ENCODE measurements at regions not wholly inside any gene's neighbourhood (a gene's known extent, or its start where the extent isn't known, plus 50 kb on each side); places are given as distances from the start of the nearest gene placed in this dataset.
"Not testable (repeated sequence)": the region's sequence is repeated elsewhere in the genome, so short reads cannot be mapped to it uniquely, and the experiment has no call there.

GRCh38 chr6:144437105-144437504 lies 152.0 kb downstream of the UTRN start:
- Mint-ChIP-seq H3K4me1 (ENCODE audit: low read depth in 2 of 2) (peaks cover 15 to 20% of the 10 kb centered on the region in 2 donors), H3K36me3 (peaks cover 49% of the 10 kb centered on the region), H3K27me3 (no peaks in the 10 kb centered on the region), H3K27ac (peak overlapping the region in 1 of 2 donors; percentile 10), H3K4me3 (no peak overlapping the region), H3K9me3 (no peaks in the 10 kb centered on the region)
- no peak for DNase-seq (ENCODE audit: low spot score)
- no peak for ATAC-seq

GRCh38 chr6:144438103-144438502 lies 153.0 kb downstream of the UTRN start:
- Mint-ChIP-seq H3K4me1 (ENCODE audit: low read depth in 2 of 2) (peaks cover 11 to 21% of the 10 kb centered on the region in 2 donors), H3K9me3 (no peaks in the 10 kb centered on the region), H3K36me3 (peaks cover 49% of the 10 kb centered on the region), H3K27ac (peak overlapping the region in 1 of 2 donors; percentile 35), H3K4me3 (no peak overlapping the region), H3K27me3 (no peaks in the 10 kb centered on the region)
- ATAC-seq: no peak
- DNase-seq (ENCODE audit: low spot score): no peak

GRCh38 chr6:144439016-144439415 lies 153.9 kb downstream of the UTRN start:
- DNase-seq (ENCODE audit: low spot score): no peak
- Mint-ChIP-seq H3K36me3 (peaks cover 49% of the 10 kb centered on the region), H3K27me3 (no peaks in the 10 kb centered on the region), H3K27ac (peak overlapping the region; percentile 23 to 35), H3K9me3 (no peaks in the 10 kb centered on the region), H3K4me3 (no peak overlapping the region), H3K4me1 (ENCODE audit: low read depth in 2 of 2) (peaks cover 11 to 21% of the 10 kb centered on the region in 2 donors)
- no peak for ATAC-seq

- not testable (repeated sequence) for ATAC-seq; DNase-seq (ENCODE audit: low spot score); H3K9me3 Mint-ChIP-seq; H3K4me1 Mint-ChIP-seq (ENCODE audit: low read depth in 2 of 2); H3K27ac Mint-ChIP-seq; H3K4me3 Mint-ChIP-seq; H3K27me3 Mint-ChIP-seq
- H3K36me3 Mint-ChIP-seq: peaks cover 45% of the 10 kb centered on the region
Measured at GRCh38 chr6:144441801-144442200, 156.7 kb downstream of the UTRN start.

- ATAC-seq (no peak), DNase-seq (ENCODE audit: low spot score) (no peak)
- no peak overlapping the region for H3K4me3 Mint-ChIP-seq
- H3K27me3 Mint-ChIP-seq: no peaks in the 10 kb centered on the region
- H3K27ac Mint-ChIP-seq: no peak overlapping the region
- no peaks in the 10 kb centered on the region for H3K9me3 Mint-ChIP-seq
- H3K4me1 Mint-ChIP-seq (ENCODE audit: low read depth in 2 of 2): peaks cover 4 to 9% of the 10 kb centered on the region in 2 donors
- peaks cover 46% of the 10 kb centered on the region for H3K36me3 Mint-ChIP-seq
Measured at GRCh38 chr6:144443157-144443556, 158.0 kb downstream of the UTRN start.

- no peaks in the 10 kb centered on the region for H3K27me3 Mint-ChIP-seq
- peak overlapping the region; percentile 22 to 82 for H3K27ac Mint-ChIP-seq
- no peak for ATAC-seq
- H3K4me1 Mint-ChIP-seq (ENCODE audit: low read depth in 2 of 2): peaks cover 22 to 25% of the 10 kb centered on the region in 2 donors
- DNase-seq (ENCODE audit: low spot score): no peak
- peaks cover 36% of the 10 kb centered on the region for H3K36me3 Mint-ChIP-seq
- no peak overlapping the region for H3K4me3 Mint-ChIP-seq
- H3K9me3 Mint-ChIP-seq: no peaks in the 10 kb centered on the region
Measured at GRCh38 chr6:144447472-144447871, 162.3 kb downstream of the UTRN start.

- H3K36me3 Mint-ChIP-seq: peaks cover 34% of the 10 kb centered on the region
- ATAC-seq: peak; percentile 77 to 79
Measured at GRCh38 chr6:144449218-144449617, 164.1 kb downstream of the UTRN start.

GRCh38 chr6:144449911-144450597 lies 164.9 kb downstream of the UTRN start:
- peak; percentile 54 to 67 for ATAC-seq
- Mint-ChIP-seq H3K9me3 (no peaks in the 10 kb centered on the region), H3K36me3 (peaks cover 34% of the 10 kb centered on the region), H3K4me1 (ENCODE audit: low read depth in 2 of 2) (peaks cover 22 to 25% of the 10 kb centered on the region in 2 donors), H3K4me3 (peak overlapping the region; percentile 11), H3K27ac (peak overlapping the region; percentile 87 to 94), H3K27me3 (no peaks in the 10 kb centered on the region)
- DNase-seq (ENCODE audit: low spot score): no peak

More at GRCh38 chr6:144449218-144449617, 164.1 kb downstream of the UTRN start:
- H3K9me3 Mint-ChIP-seq: no peaks in the 10 kb centered on the region
- peak overlapping the region; percentile 87 to 94 for H3K27ac Mint-ChIP-seq
- no peaks in the 10 kb centered on the region for H3K27me3 Mint-ChIP-seq
- H3K4me1 Mint-ChIP-seq (ENCODE audit: low read depth in 2 of 2): peaks cover 22 to 25% of the 10 kb centered on the region in 2 donors
- no peak for DNase-seq (ENCODE audit: low spot score)
- H3K4me3 Mint-ChIP-seq: peak overlapping the region; percentile 75

GRCh38 chr6:144460327-144461095 lies 175.4 kb downstream of the UTRN start:
- no peak for DNase-seq (ENCODE audit: low spot score)

GRCh38 chr6:144462058-144462457 lies 176.9 kb downstream of the UTRN start:
- peak overlapping the region in 1 of 2 donors; percentile 45 for H3K27ac Mint-ChIP-seq
- ATAC-seq (no peak), DNase-seq (ENCODE audit: low spot score) (no peak)
- H3K9me3 Mint-ChIP-seq: no peaks in the 10 kb centered on the region
- no peak overlapping the region for H3K4me3 Mint-ChIP-seq
- no peaks in the 10 kb centered on the region for H3K27me3 Mint-ChIP-seq
- H3K4me1 Mint-ChIP-seq (ENCODE audit: low read depth in 2 of 2): peaks cover 27 to 34% of the 10 kb centered on the region in 2 donors
- H3K36me3 Mint-ChIP-seq: peaks cover 34% of the 10 kb centered on the region

More at GRCh38 chr6:144460327-144461095, 175.4 kb downstream of the UTRN start:
- H3K4me3 Mint-ChIP-seq: peak overlapping the region; percentile 75
- no peaks in the 10 kb centered on the region for H3K27me3 Mint-ChIP-seq
- H3K27ac Mint-ChIP-seq: peak overlapping the region; percentile 80 to 89
- H3K9me3 Mint-ChIP-seq: no peaks in the 10 kb centered on the region
- peaks cover 31% of the 10 kb centered on the region for H3K36me3 Mint-ChIP-seq
- ATAC-seq: peak; percentile 91 to 97
- peaks cover 25 to 37% of the 10 kb centered on the region in 2 donors for H3K4me1 Mint-ChIP-seq (ENCODE audit: low read depth in 2 of 2)

GRCh38 chr6:144466716-144467115 lies 181.6 kb downstream of the UTRN start:
- H3K4me1 Mint-ChIP-seq (ENCODE audit: low read depth in 2 of 2): peaks cover 25 to 36% of the 10 kb centered on the region in 2 donors
- H3K27me3 Mint-ChIP-seq: no peaks in the 10 kb centered on the region
- peak overlapping the region in 1 of 2 donors; percentile 59 for H3K27ac Mint-ChIP-seq
- ATAC-seq (no peak), DNase-seq (ENCODE audit: low spot score) (no peak)
- H3K4me3 Mint-ChIP-seq: no peak overlapping the region
- peaks cover 30% of the 10 kb centered on the region for H3K36me3 Mint-ChIP-seq
- H3K9me3 Mint-ChIP-seq: no peaks in the 10 kb centered on the region

GRCh38 chr6:144467172-144467762 lies 182.1 kb downstream of the UTRN start:
- Mint-ChIP-seq H3K27ac (peak overlapping the region; percentile 84 to 90), H3K4me3 (no peak overlapping the region), H3K36me3 (peaks cover 27% of the 10 kb centered on the region), H3K4me1 (ENCODE audit: low read depth in 2 of 2) (peaks cover 25 to 36% of the 10 kb centered on the region in 2 donors), H3K9me3 (no peaks in the 10 kb centered on the region), H3K27me3 (no peaks in the 10 kb centered on the region)
- ATAC-seq: no peak
- no peak for DNase-seq (ENCODE audit: low spot score)

- Mint-ChIP-seq H3K9me3 (no peaks in the 10 kb centered on the region), H3K27me3 (no peaks in the 10 kb centered on the region), H3K4me1 (ENCODE audit: low read depth in 2 of 2) (peaks cover 25 to 36% of the 10 kb centered on the region in 2 donors), H3K4me3 (no peak overlapping the region), H3K36me3 (peaks cover 25% of the 10 kb centered on the region), H3K27ac (peak overlapping the region; percentile 84 to 90)
- no peak for DNase-seq (ENCODE audit: low spot score)
- ATAC-seq: no peak
Measured at GRCh38 chr6:144467921-144468320, 182.8 kb downstream of the UTRN start.

GRCh38 chr6:144468709-144469108 lies 183.6 kb downstream of the UTRN start:
- no peaks in the 10 kb centered on the region for H3K9me3 Mint-ChIP-seq
- peaks cover 19% of the 10 kb centered on the region for H3K36me3 Mint-ChIP-seq
- H3K27ac Mint-ChIP-seq: peak overlapping the region; percentile 84 to 90
- H3K27me3 Mint-ChIP-seq: no peaks in the 10 kb centered on the region
- peak overlapping the region; percentile 45 for H3K4me3 Mint-ChIP-seq
- ATAC-seq (peak; percentile 31 to 45), DNase-seq (ENCODE audit: low spot score) (no peak)
- H3K4me1 Mint-ChIP-seq (ENCODE audit: low read depth in 2 of 2): peaks cover 22 to 31% of the 10 kb centered on the region in 2 donors

Data from natural killer cell treated with Interleukin-12 subunit alpha and Interleukin-12 subunit beta and Interleukin-15 and Interleukin-18, amount 100 ng/mL, for 72 hours (primary cell).